ENCODE measurements at regions not wholly inside any gene's neighbourhood (a gene's known extent, or its start where the extent isn't known, plus 50 kb on each side); places are given as distances from the start of the nearest gene placed in this dataset.

GRCh38 chr16:60074378-60074777 is 1340.3 kb upstream of the GOT2 start (continued):
- no peak for TF ChIP-seq MGA (IDR thresholded peaks at IDR 0.05)
- no peak for TF ChIP-seq ATF1 (CRISPR knock-in tag; IDR thresholded peaks at IDR 0.05)
- TF ChIP-seq ATF1 (tag; IDR thresholded peaks at IDR 0.05), result no peak
